ENCODE measurements at regions not wholly inside any gene's neighbourhood (a gene's known extent, or its start where the extent isn't known, plus 50 kb on each side); places are given as distances from the start of the nearest gene placed in this dataset.
"Not testable (repeated sequence)": the region's sequence is repeated elsewhere in the genome, so short reads cannot be mapped to it uniquely, and the experiment has no call there.

GRCh38 chr1:166489670-166490436 lies 323.1 kb upstream of the FAM78B start:
- peak; percentile 22 for DNase-seq (ENCODE audit: extremely low spot score)

GRCh38 chr1:166490437-166490991 lies 323.7 kb upstream of the FAM78B start:
- no peak for TF ChIP-seq CTCF (IDR thresholded peaks at IDR 0.05; ENCODE audit: control extremely low read depth, extremely low read depth, low read depth, missing control alignments)
- CTCF ChIA-PET, result interaction anchor here (1.0 to 6.4 kb wide), 5 partner anchors 11 to 730 kb away, joined by 3 to 77 read pairs (median 5); no protein-coding TSS in a partner anchor
- DNase-seq (ENCODE audit: extremely low spot score), result peak; percentile 40
- POLR2A ChIA-PET, result interaction anchor here (0.6 kb wide), 1 partner anchor 567 kb away, joined by 3 read pairs; no protein-coding TSS in a partner anchor

More at GRCh38 chr1:166489670-166490436, 323.1 kb upstream of the FAM78B start:
- ChIA-PET POLR2A (interaction anchor here (0.6 to 1.0 kb wide), 2 partner anchors 16 to 566 kb away, joined by 3 read pairs; no protein-coding TSS in a partner anchor), CTCF (interaction anchor here (1.0 to 6.4 kb wide), 6 partner anchors 11 to 730 kb away, joined by 3 to 77 read pairs (median 4); no protein-coding TSS in a partner anchor)
- TF ChIP-seq CTCF (IDR thresholded peaks at IDR 0.05; ENCODE audit: control extremely low read depth, extremely low read depth, low read depth, missing control alignments), result no peak

GRCh38 chr1:166493765-166494164 lies 327.0 kb upstream of the FAM78B start:
- CTCF ChIA-PET; POLR2A ChIA-PET; DNase-seq (ENCODE audit: extremely low spot score): not testable (repeated sequence)

GRCh38 chr1:166507347-166507746 lies 331.9 kb upstream of the POGK start:
- ChIA-PET CTCF (interaction anchor here (0.9 to 1.6 kb wide), 2 partner anchors 8 to 10 kb away, joined by 3 to 5 read pairs; no protein-coding TSS in a partner anchor), POLR2A (no interaction called here)
- TF ChIP-seq CTCF (IDR thresholded peaks at IDR 0.05; ENCODE audit: control extremely low read depth, extremely low read depth, low read depth, missing control alignments), result no peak
- DNase-seq (ENCODE audit: extremely low spot score), result no peak

- CTCF ChIA-PET, result interaction anchor here (1.0 kb wide), 1 partner anchor 17 kb away, joined by 3 read pairs; no protein-coding TSS in a partner anchor
- DNase-seq (ENCODE audit: extremely low spot score), result no peak
- no peak for TF ChIP-seq CTCF (IDR thresholded peaks at IDR 0.05; ENCODE audit: control extremely low read depth, extremely low read depth, low read depth, missing control alignments)
- POLR2A ChIA-PET, result no interaction called here
Observed at GRCh38 chr1:166511761-166512160, 327.5 kb upstream of the POGK start.

GRCh38 chr1:166514067-166514466 lies 325.2 kb upstream of the POGK start:
- CTCF ChIA-PET, result interaction anchor here (0.9 kb wide), 1 partner anchor 13 kb away, joined by 3 read pairs; no protein-coding TSS in a partner anchor
- POLR2A ChIA-PET, result no interaction called here

More at GRCh38 chr1:166514067-166514466, 325.2 kb upstream of the POGK start:
- no peak for DNase-seq (ENCODE audit: extremely low spot score)
- no peak for TF ChIP-seq CTCF (IDR thresholded peaks at IDR 0.05; ENCODE audit: control extremely low read depth, extremely low read depth, low read depth, missing control alignments)

Data from GM10248 (cell line).